B cell (primary cell): ENCODE measurements at regions not wholly inside any gene's neighbourhood (a gene's known extent, or its start where the extent isn't known, plus 50 kb on each side); places are given as distances from the start of the nearest gene placed in this dataset.

ENCODE experiments used
- ATAC-seq: fragments of 200-7000 bp; cut with Tn5 transposase; one replicate; pipeline ENCODE4 v1.10.0; 2021; ENCODE audit warnings: low read depth, mild to moderate bottlenecking, moderate number of reproducible peaks, moderate library complexity
- CTCF ChIA-PET: fragments of 350-600 bp; sonication (Branson Sonifier 250); formaldehyde crosslinking; loops from one replicate; lab custom pipeline; 2021; ENCODE audit warnings: antibody characterized with exemption, inconsistent platforms; lab: Charles Lee
- POLR2A ChIA-PET: fragments of 350-600 bp; sonication (Branson Sonifier 250); formaldehyde crosslinking; loops from one replicate; lab custom pipeline; 2021; ENCODE audit warnings: antibody characterized with exemption; lab: Charles Lee
- DNase-seq: peaks from one replicate; pipeline ENCODE4 v3.0.0; 2013
- H2AFZ ChIP-seq: 2 replicates; pipeline ENCODE4 v1.6.1; 2012; ENCODE audit warnings: mild to moderate bottlenecking, low read depth, low read length; ENCODE audit not compliant: insufficient read depth, poor library complexity, severe bottlenecking
- H3K27ac ChIP-seq, 2 donors: 1 replicate in 1 of 2; 2 replicates in 1 of 2; pipeline ENCODE4 v1.5.1; 2012 to 2013; ENCODE audit warnings: low read length in 2 of 2, mild to moderate bottlenecking in 2 of 2, moderate library complexity in 1 of 2
- H3K27me3 ChIP-seq, 4 experiments: fragments of 200-600 bp in 1 of 4; sonication (generic) in 1 of 4; replicated peaks in 1 of 4; 1 replicate in 2 of 4; 2 replicates in 2 of 4; pipeline versions ENCODE4 v1.6.1 to v1.7.0; 2013 to 2016; ENCODE audit warnings: low read length in 3 of 4, mild to moderate bottlenecking in 2 of 4, mixed read lengths in 1 of 4, moderate library complexity in 1 of 4; ENCODE audit not compliant: insufficient read depth in 4 of 4, control insufficient read depth in 3 of 4; ENCODE audit errors: control extremely low read depth in 1 of 4
- H3K36me3 ChIP-seq, 2 experiments: replicated peaks in 1 of 2; 1 replicate in 1 of 2; 2 replicates in 1 of 2; pipeline versions ENCODE4 v1.6.1 to v1.7.1; 2013; ENCODE audit warnings: low read length in 1 of 2; ENCODE audit not compliant: insufficient read depth in 2 of 2, control insufficient read depth in 1 of 2; ENCODE audit errors: control extremely low read depth in 1 of 2, extremely low read depth in 1 of 2
- H3K4me1 ChIP-seq, 2 donors: fragments of 200-600 bp in 1 of 2; sonication (generic) in 1 of 2; 1 replicate in 1 of 2; 2 replicates in 1 of 2; pipeline versions ENCODE4 v1.5.1 to v1.6.1; 2013 to 2017; ENCODE audit warnings: low read length in 2 of 2; ENCODE audit not compliant: control insufficient read depth in 2 of 2, insufficient read depth in 2 of 2
- H3K4me2 ChIP-seq: replicated peaks from 2 replicates; pipeline ENCODE3; 2012; ENCODE audit warnings: mild to moderate bottlenecking, low read depth, low read length; ENCODE audit not compliant: poor library complexity, severe bottlenecking
- H3K4me3 ChIP-seq, 5 experiments: fragments of 200-600 bp in 1 of 5; sonication (generic) in 1 of 5; 1 replicate in 3 of 5; 2 replicates in 2 of 5; pipeline versions ENCODE4 v1.5.1 to v1.7.0; 2011 to 2016; ENCODE audit warnings: low read length in 4 of 5, mild to moderate bottlenecking in 4 of 5, low read depth in 2 of 5, control low read depth in 1 of 5, moderate library complexity in 1 of 5; ENCODE audit not compliant: insufficient read depth in 1 of 5; ENCODE audit errors: control extremely low read depth in 1 of 5, extremely low read depth in 1 of 5
- H3K79me2 ChIP-seq: fragments of 200-600 bp; sonication (generic); one replicate; pipeline ENCODE4 v1.6.0; 2016; ENCODE audit warnings: low read length; ENCODE audit not compliant: control insufficient read depth, insufficient read depth
- H3K9ac ChIP-seq: fragments of 200-600 bp; sonication (generic); 2 replicates; pipeline ENCODE4 v1.6.1; 2017; ENCODE audit warnings: mild to moderate bottlenecking, low read length, moderate library complexity
- H3K9me3 ChIP-seq, 3 donors: one replicate each; pipeline versions ENCODE4 v1.6.1 to v1.7.1; 2013; ENCODE audit warnings: low read length in 2 of 3; ENCODE audit not compliant: control insufficient read depth in 2 of 3, insufficient read depth in 1 of 3; ENCODE audit errors: control extremely low read depth in 1 of 3
- H4K20me1 ChIP-seq: 2 replicates; pipeline ENCODE4 v1.6.0; 2012; ENCODE audit warnings: mild to moderate bottlenecking, low read length; ENCODE audit not compliant: insufficient read depth, control insufficient read depth, poor library complexity, severe bottlenecking
- H3K27ac Mint-ChIP-seq: one replicate; pipeline ENCODE4 v1.8.0; 2021; ENCODE audit warnings: mixed read lengths
- H3K27me3 Mint-ChIP-seq: one replicate; pipeline ENCODE4 v1.8.0; 2021; ENCODE audit warnings: mixed read lengths
- H3K4me1 Mint-ChIP-seq: one replicate; pipeline ENCODE4 v1.8.0; 2021; ENCODE audit warnings: mixed read lengths
- H3K4me3 Mint-ChIP-seq: one replicate; pipeline ENCODE4 v1.8.0; 2021; ENCODE audit warnings: mixed read lengths
- H3K9me3 Mint-ChIP-seq: one replicate; pipeline ENCODE4 v1.8.0; 2022; ENCODE audit warnings: mixed read lengths; ENCODE audit not compliant: insufficient read depth
- CTCF ChIP-seq: fragments of 200-600 bp; IDR thresholded peaks from one replicate; pipeline ENCODE4 v1.8.0; 2022; ENCODE audit warnings: antibody characterized with exemption, mild to moderate bottlenecking
- EZH2 ChIP-seq: IDR thresholded peaks from 2 replicates; pipeline ENCODE4 v1.6.1; 2012; ENCODE audit warnings: borderline replicate concordance, low read depth, mild to moderate bottlenecking, moderate library complexity, low read length; ENCODE audit not compliant: insufficient read depth, poor library complexity, severe bottlenecking
- intact Hi-C: fragments of 100-400 bp; cut with micrococcal nuclease; formaldehyde crosslinking; loops from one replicate; pipeline ENCODE4 v1.10.0; 2022

DNA sequence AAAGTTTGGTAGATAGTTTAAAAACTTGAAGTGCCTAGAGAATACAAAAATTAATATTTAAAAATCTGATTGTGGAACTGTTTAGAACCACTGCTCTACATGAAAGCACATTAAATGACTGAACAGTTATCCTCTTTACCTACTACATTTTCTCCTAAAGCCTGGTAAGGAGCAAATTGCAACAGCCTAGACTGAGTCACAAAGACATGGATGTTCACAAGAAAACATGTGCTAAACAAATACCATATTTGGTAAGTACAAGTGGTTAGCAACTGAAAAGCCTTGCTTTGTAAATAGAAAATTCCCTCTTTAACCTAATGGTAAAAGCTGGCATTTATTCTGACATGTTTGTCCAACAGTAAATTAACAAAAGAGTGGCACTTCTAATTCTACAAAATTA is 203.1 kb downstream of the FBXO8 start:
- Mint-ChIP-seq H3K4me3 (no peak overlapping the region), H3K27me3 (no peaks in the 10 kb centered on the region), H3K9me3 (no peaks in the 10 kb centered on the region), H3K27ac (no peak overlapping the region), H3K4me1 (no peaks in the 10 kb centered on the region)
- Histone ChIP-seq H3K27me3 (no peaks in the 10 kb centered on the region), H3K9ac (no peak overlapping the region), H3K9me3 (no peaks in the 10 kb centered on the region), H2AFZ (no peak overlapping the region), H3K27ac (no peak overlapping the region), H4K20me1 (no peaks in the 10 kb centered on the region), H3K4me1 (no peaks in the 10 kb centered on the region), H3K4me2 (no peak overlapping the region), H3K36me3 (no peaks in the 10 kb centered on the region), H3K79me2 (no peaks in the 10 kb centered on the region), H3K4me3 (no peak overlapping the region)
- CTCF ChIA-PET: no interaction called here
- ATAC-seq (no peak), DNase-seq (no peak)
- intact Hi-C loops: no loop called here
- POLR2A ChIA-PET: no interaction called here
- no peak for TF ChIP-seq CTCF
- TF ChIP-seq EZH2: no peak

DNA sequence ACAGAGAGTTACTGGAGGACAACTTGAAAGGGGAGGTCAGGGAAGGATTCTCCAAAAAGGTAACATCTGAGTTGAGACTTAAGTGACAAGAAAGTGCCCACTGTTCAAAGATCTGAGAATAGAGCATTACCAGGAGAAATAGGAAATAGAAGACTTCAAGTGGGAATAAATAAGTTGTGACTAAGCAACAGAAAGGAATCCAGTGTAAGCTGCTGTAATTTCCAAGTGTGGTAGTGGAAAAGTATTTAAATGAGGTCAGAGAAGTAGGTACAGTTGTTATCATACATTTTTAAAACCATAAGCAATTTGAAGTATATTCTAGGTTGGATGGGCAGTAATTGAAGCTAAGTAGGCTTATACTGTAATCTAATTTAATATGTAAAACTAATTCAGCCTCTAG is 211.9 kb downstream of the FBXO8 start:
- DNase-seq (no peak), ATAC-seq (no peak)
- Histone ChIP-seq H3K4me1 (no peaks in the 10 kb centered on the region), H3K36me3 (no peaks in the 10 kb centered on the region), H3K4me2 (no peak overlapping the region), H4K20me1 (no peaks in the 10 kb centered on the region), H3K4me3 (no peak overlapping the region), H3K27me3 (no peaks in the 10 kb centered on the region), H3K9ac (no peak overlapping the region), H3K9me3 (peaks cover 0 to 8% (median 0%) of the 10 kb centered on the region in 3 donors), H3K27ac (no peak overlapping the region), H3K79me2 (no peaks in the 10 kb centered on the region), H2AFZ (no peak overlapping the region)
- no peak for TF ChIP-seq CTCF
- no peak for TF ChIP-seq EZH2
- H3K9me3 Mint-ChIP-seq: no peaks in the 10 kb centered on the region
- no peaks in the 10 kb centered on the region for H3K27me3 Mint-ChIP-seq
- POLR2A ChIA-PET: no interaction called here
- intact Hi-C loops: no loop called here
- CTCF ChIA-PET: no interaction called here
- H3K4me3 Mint-ChIP-seq: no peak overlapping the region
- H3K27ac Mint-ChIP-seq: no peak overlapping the region
- no peaks in the 10 kb centered on the region for H3K4me1 Mint-ChIP-seq
